CD8-positive, alpha-beta memory T cell (primary cell): ENCODE measurements at regions not wholly inside any gene's neighbourhood (a gene's known extent, or its start where the extent isn't known, plus 50 kb on each side); places are given as distances from the start of the nearest gene placed in this dataset.
A peak's percentile ranks its signal among the peaks of the same experiment; 100 is the strongest.

Source experiments
- CTCF ChIA-PET: fragments of 350-600 bp; sonication (Branson Sonifier 250); formaldehyde crosslinking; loops from one replicate; lab custom pipeline; 2021; ENCODE audit warnings: antibody characterized with exemption; lab: Charles Lee
- POLR2A ChIA-PET: fragments of 350-600 bp; sonication (Branson Sonifier 250); formaldehyde crosslinking; loops from one replicate; lab custom pipeline; 2021; ENCODE audit warnings: antibody characterized with exemption; lab: Charles Lee
- DNase-seq, 5 donors: peaks; one replicate each; pipeline versions ENCODE4 v3.0.0 to v3.0.0-alpha.2; 2020 to 2022; ENCODE audit warnings: mixed read lengths in 1 of 5
- H3K27ac ChIP-seq: one replicate; pipeline ENCODE4 v1.7.0; 2013; ENCODE audit warnings: low read depth, mild to moderate bottlenecking, low read length, moderate library complexity
- H3K27me3 ChIP-seq: 2 replicates; pipeline ENCODE4 v1.7.0; 2013; ENCODE audit warnings: low read length, mild to moderate bottlenecking; ENCODE audit not compliant: insufficient read depth, poor library complexity, severe bottlenecking
- H3K36me3 ChIP-seq: 2 replicates; pipeline ENCODE4 v1.7.0; 2013; ENCODE audit warnings: mild to moderate bottlenecking, low read length, moderate library complexity; ENCODE audit not compliant: insufficient read depth
- H3K4me1 ChIP-seq: 2 replicates; pipeline ENCODE4 v1.7.0; 2013; ENCODE audit warnings: mild to moderate bottlenecking, low read length, moderate library complexity; ENCODE audit not compliant: insufficient read depth
- H3K4me3 ChIP-seq: 2 replicates; pipeline ENCODE4 v1.7.0; 2013; ENCODE audit warnings: mild to moderate bottlenecking, low read length
- H3K9me3 ChIP-seq: 2 replicates; pipeline ENCODE4 v1.7.0; 2013; ENCODE audit warnings: mild to moderate bottlenecking, low read length
- H3K27ac Mint-ChIP-seq, 8 donors: one replicate each; pipeline ENCODE4 v1.8.0; 2020 to 2021; ENCODE audit warnings: mixed read lengths in 8 of 8, mild to moderate bottlenecking in 6 of 8, inconsistent platforms in 3 of 8, moderate library complexity in 3 of 8
- H3K27me3 Mint-ChIP-seq, 2 donors: one replicate each; pipeline ENCODE4 v1.8.0; 2020 to 2021; ENCODE audit warnings: mixed read lengths in 2 of 2, mild to moderate bottlenecking in 1 of 2, moderate library complexity in 1 of 2
- H3K36me3 Mint-ChIP-seq, 3 donors: one replicate each; pipeline ENCODE4 v1.8.0; 2020 to 2021; ENCODE audit warnings: mixed read lengths in 3 of 3, inconsistent platforms in 1 of 3, mild to moderate bottlenecking in 1 of 3
- H3K4me1 Mint-ChIP-seq, 3 donors: one replicate each; pipeline ENCODE4 v1.8.0; 2020 to 2021; ENCODE audit warnings: mixed read lengths in 3 of 3, inconsistent platforms in 1 of 3, mild to moderate bottlenecking in 1 of 3
- H3K4me3 Mint-ChIP-seq, 7 donors: one replicate each; pipeline ENCODE4 v1.8.0; 2020 to 2021; ENCODE audit warnings: mixed read lengths in 7 of 7, mild to moderate bottlenecking in 6 of 7, moderate library complexity in 4 of 7, inconsistent platforms in 2 of 7
- H3K9me3 Mint-ChIP-seq, 5 donors: one replicate each; pipeline ENCODE4 v1.8.0; 2020 to 2022; ENCODE audit warnings: mixed read lengths in 5 of 5, mild to moderate bottlenecking in 3 of 5, moderate library complexity in 2 of 5, inconsistent platforms in 1 of 5

GRCh38 chr6:121959501-121959900 lies 440.0 kb upstream of the HSF2 start:
- H3K36me3 Mint-ChIP-seq: no peaks in the 10 kb centered on the region
- H3K27me3 ChIP-seq: no peaks in the 10 kb centered on the region
- H3K36me3 ChIP-seq: no peaks in the 10 kb centered on the region
- ChIA-PET POLR2A (no interaction called here), CTCF (no interaction called here)
- peaks cover 8% of the 10 kb centered on the region for H3K4me1 ChIP-seq
- no peak overlapping the region for H3K27ac Mint-ChIP-seq
- peak in 1 of 5 donors; percentile 2 for DNase-seq
- no peaks in the 10 kb centered on the region for H3K4me1 Mint-ChIP-seq
- no peak overlapping the region for H3K4me3 ChIP-seq
- peaks cover 0 to 20% (median 0%) of the 10 kb centered on the region in 5 donors for H3K9me3 Mint-ChIP-seq
- no peaks in the 10 kb centered on the region for H3K9me3 ChIP-seq
- no peak overlapping the region for H3K4me3 Mint-ChIP-seq
- H3K27ac ChIP-seq: no peak overlapping the region
- no peaks in the 10 kb centered on the region for H3K27me3 Mint-ChIP-seq

- no peak overlapping the region for H3K27ac ChIP-seq
- no peaks in the 10 kb centered on the region for H3K4me1 Mint-ChIP-seq
- H3K27ac Mint-ChIP-seq: no peak overlapping the region
- CTCF ChIA-PET: no interaction called here
- peaks cover 0 to 20% (median 0%) of the 10 kb centered on the region in 5 donors for H3K9me3 Mint-ChIP-seq
- no peaks in the 10 kb centered on the region for H3K27me3 ChIP-seq
- POLR2A ChIA-PET: no interaction called here
- no peaks in the 10 kb centered on the region for H3K36me3 Mint-ChIP-seq
- peaks cover 8% of the 10 kb centered on the region for H3K4me1 ChIP-seq
- H3K27me3 Mint-ChIP-seq: no peaks in the 10 kb centered on the region
- no peaks in the 10 kb centered on the region for H3K36me3 ChIP-seq
- DNase-seq: no peak
- H3K9me3 ChIP-seq: no peaks in the 10 kb centered on the region
- H3K4me3 Mint-ChIP-seq: no peak overlapping the region
- H3K4me3 ChIP-seq: no peak overlapping the region
Measured at GRCh38 chr6:121961619-121962125, 437.8 kb upstream of the HSF2 start.

GRCh38 chr6:121963826-121964225 lies 435.6 kb upstream of the HSF2 start:
- H3K27me3 ChIP-seq: no peaks in the 10 kb centered on the region
- no peak overlapping the region for H3K27ac Mint-ChIP-seq
- H3K27me3 Mint-ChIP-seq: no peaks in the 10 kb centered on the region
- no peaks in the 10 kb centered on the region for H3K36me3 Mint-ChIP-seq
- H3K9me3 Mint-ChIP-seq: peaks cover 0 to 20% (median 0%) of the 10 kb centered on the region in 5 donors
- H3K4me1 ChIP-seq: peaks cover 8% of the 10 kb centered on the region
- POLR2A ChIA-PET: no interaction called here
- no peak overlapping the region for H3K27ac ChIP-seq
- no peaks in the 10 kb centered on the region for H3K9me3 ChIP-seq
- no peak overlapping the region for H3K4me3 ChIP-seq
- DNase-seq: no peak
- no peaks in the 10 kb centered on the region for H3K36me3 ChIP-seq
- CTCF ChIA-PET: no interaction called here
- no peak overlapping the region for H3K4me3 Mint-ChIP-seq
- H3K4me1 Mint-ChIP-seq: no peaks in the 10 kb centered on the region

- Mint-ChIP-seq H3K4me1 (no peaks in the 10 kb centered on the region), H3K27me3 (no peaks in the 10 kb centered on the region), H3K9me3 (peaks cover 0 to 20% (median 0%) of the 10 kb centered on the region in 5 donors), H3K4me3 (no peak overlapping the region), H3K36me3 (no peaks in the 10 kb centered on the region), H3K27ac (no peak overlapping the region)
- Histone ChIP-seq H3K4me1 (no peaks in the 10 kb centered on the region), H3K9me3 (no peaks in the 10 kb centered on the region), H3K27ac (no peak overlapping the region), H3K36me3 (no peaks in the 10 kb centered on the region), H3K27me3 (no peaks in the 10 kb centered on the region), H3K4me3 (no peak overlapping the region)
- no peak for DNase-seq
- CTCF ChIA-PET: no interaction called here
- POLR2A ChIA-PET: no interaction called here
Measured at GRCh38 chr6:121965739-121966138, 433.7 kb upstream of the HSF2 start.

- Histone ChIP-seq H3K36me3 (no peaks in the 10 kb centered on the region), H3K4me3 (no peak overlapping the region), H3K27ac (no peak overlapping the region), H3K4me1 (no peaks in the 10 kb centered on the region), H3K27me3 (no peaks in the 10 kb centered on the region), H3K9me3 (no peaks in the 10 kb centered on the region)
- DNase-seq: no peak
- ChIA-PET POLR2A (no interaction called here), CTCF (no interaction called here)
- no peak overlapping the region for H3K27ac Mint-ChIP-seq
- peaks cover 0 to 9% (median 0%) of the 10 kb centered on the region in 5 donors for H3K9me3 Mint-ChIP-seq
- H3K4me3 Mint-ChIP-seq: no peak overlapping the region
- H3K36me3 Mint-ChIP-seq: no peaks in the 10 kb centered on the region
- no peaks in the 10 kb centered on the region for H3K4me1 Mint-ChIP-seq
- no peaks in the 10 kb centered on the region for H3K27me3 Mint-ChIP-seq
Measured at GRCh38 chr6:121967631-121968030, 431.8 kb upstream of the HSF2 start.

- H3K4me3 ChIP-seq: no peak overlapping the region
- ChIA-PET POLR2A (no interaction called here), CTCF (no interaction called here)
- H3K36me3 ChIP-seq: no peaks in the 10 kb centered on the region
- Mint-ChIP-seq H3K27ac (no peak overlapping the region), H3K4me1 (peaks cover 0 to 4% (median 2%) of the 10 kb centered on the region in 3 donors), H3K36me3 (no peaks in the 10 kb centered on the region), H3K9me3 (peaks cover 0 to 4% (median 0%) of the 10 kb centered on the region in 5 donors), H3K27me3 (no peaks in the 10 kb centered on the region), H3K4me3 (no peak overlapping the region)
- no peaks in the 10 kb centered on the region for H3K9me3 ChIP-seq
- H3K27ac ChIP-seq: no peak overlapping the region
- no peak for DNase-seq
- H3K27me3 ChIP-seq: no peaks in the 10 kb centered on the region
- H3K4me1 ChIP-seq: no peaks in the 10 kb centered on the region
Measured at GRCh38 chr6:121971931-121972335, 427.5 kb upstream of the HSF2 start.

- no peaks in the 10 kb centered on the region for H3K27me3 ChIP-seq
- H3K4me1 ChIP-seq: no peaks in the 10 kb centered on the region
- H3K9me3 Mint-ChIP-seq: peaks cover 1 to 12% (median 4%) of the 10 kb centered on the region in 5 donors
- H3K36me3 ChIP-seq: no peaks in the 10 kb centered on the region
- no peak overlapping the region for H3K27ac ChIP-seq
- no peaks in the 10 kb centered on the region for H3K27me3 Mint-ChIP-seq
- H3K27ac Mint-ChIP-seq: no peak overlapping the region
- ChIA-PET CTCF (no interaction called here), POLR2A (no interaction called here)
- no peaks in the 10 kb centered on the region for H3K9me3 ChIP-seq
- no peak overlapping the region for H3K4me3 ChIP-seq
- H3K4me3 Mint-ChIP-seq: no peak overlapping the region
- H3K36me3 Mint-ChIP-seq: no peaks in the 10 kb centered on the region
- DNase-seq: no peak
- no peaks in the 10 kb centered on the region for H3K4me1 Mint-ChIP-seq
Measured at GRCh38 chr6:121984956-121985355, 414.5 kb upstream of the HSF2 start.

GRCh38 chr6:121993362-121993761 lies 406.1 kb upstream of the HSF2 start:
- Mint-ChIP-seq H3K9me3 (peaks cover 0 to 7% (median 2%) of the 10 kb centered on the region in 5 donors), H3K4me3 (no peak overlapping the region), H3K27ac (no peak overlapping the region), H3K4me1 (no peaks in the 10 kb centered on the region), H3K27me3 (no peaks in the 10 kb centered on the region), H3K36me3 (no peaks in the 10 kb centered on the region)
- Histone ChIP-seq H3K9me3 (no peaks in the 10 kb centered on the region), H3K27me3 (no peaks in the 10 kb centered on the region), H3K27ac (no peak overlapping the region), H3K4me1 (no peaks in the 10 kb centered on the region), H3K4me3 (no peak overlapping the region), H3K36me3 (no peaks in the 10 kb centered on the region)
- CTCF ChIA-PET: no interaction called here
- POLR2A ChIA-PET: no interaction called here
- DNase-seq: no peak

GRCh38 chr6:121994919-121995318 lies 404.5 kb upstream of the HSF2 start:
- peaks cover 0 to 7% (median 2%) of the 10 kb centered on the region in 5 donors for H3K9me3 Mint-ChIP-seq
- ChIA-PET POLR2A (no interaction called here), CTCF (no interaction called here)
- H3K9me3 ChIP-seq: no peaks in the 10 kb centered on the region
- no peaks in the 10 kb centered on the region for H3K4me1 Mint-ChIP-seq
- no peak overlapping the region for H3K4me3 ChIP-seq
- H3K27ac ChIP-seq: no peak overlapping the region
- H3K27ac Mint-ChIP-seq: no peak overlapping the region
- H3K4me3 Mint-ChIP-seq: no peak overlapping the region
- no peak for DNase-seq
- no peaks in the 10 kb centered on the region for H3K4me1 ChIP-seq
- no peaks in the 10 kb centered on the region for H3K36me3 ChIP-seq
- H3K27me3 ChIP-seq: no peaks in the 10 kb centered on the region
- H3K27me3 Mint-ChIP-seq: no peaks in the 10 kb centered on the region
- no peaks in the 10 kb centered on the region for H3K36me3 Mint-ChIP-seq
